ENCODE measurements at regions not wholly inside any gene's neighbourhood (a gene's known extent, or its start where the extent isn't known, plus 50 kb on each side); places are given as distances from the start of the nearest gene placed in this dataset.

- H3K27ac ChIP-seq (ENCODE audit: control insufficient read depth, insufficient read depth, low read length): no peak overlapping the region
- no peaks in the 10 kb centered on the region for H3K27me3 ChIP-seq (ENCODE audit: control insufficient read depth, extremely low read depth, insufficient read depth, low read length)
- H3K4me1 ChIP-seq (ENCODE audit: control insufficient read depth, extremely low read depth, insufficient read depth, low read length): no peaks in the 10 kb centered on the region
- no peak for TF ChIP-seq EZH2 (IDR thresholded peaks at IDR 0.05; ENCODE audit: low read length)
- TF ChIP-seq CTCF (optimal IDR thresholded peaks at IDR 0.05 in 1 of 3, IDR thresholded peaks at IDR 0.05 in 1 of 3, conservative IDR thresholded peaks at IDR 0.05 in 1 of 3; ENCODE audit: extremely low read depth in 1 of 3, insufficient read depth in 2 of 3, low read length in 3 of 3): no peak
- H3K9ac ChIP-seq (ENCODE audit: control insufficient read depth, extremely low read depth, insufficient read depth, low read length): no peak overlapping the region
- FAIRE-seq: no peak
- dilution Hi-C loops (cut with MboI; ENCODE audit: extremely low pct_ligation_motif_present, low sequenced_read_pairs): no loop called here
- H3K4me2 ChIP-seq (ENCODE audit: control insufficient read depth, extremely low read depth, insufficient read depth, low read depth, low read length): no peak overlapping the region
- H3K9me1 ChIP-seq (ENCODE audit: control insufficient read depth, extremely low read depth, insufficient read depth, low read length): no peaks in the 10 kb centered on the region
- H2AFZ ChIP-seq (ENCODE audit: control insufficient read depth, low read length): no peak overlapping the region
- no peaks in the 10 kb centered on the region for H4K20me1 ChIP-seq (ENCODE audit: control insufficient read depth, extremely low read depth, insufficient read depth, low read length)
- no peaks in the 10 kb centered on the region for H3K9me3 ChIP-seq (ENCODE audit: control insufficient read depth, low read depth, low read length)
- no peaks in the 10 kb centered on the region for H3K36me3 ChIP-seq (ENCODE audit: control insufficient read depth in 2 of 2, extremely low read depth in 1 of 2, insufficient read depth in 2 of 2, low read length in 2 of 2)
- no peak for DNase-seq (ENCODE audit: low read depth, low spot score)
- H3K79me2 ChIP-seq (ENCODE audit: control insufficient read depth, insufficient read depth, low read length): no peaks in the 10 kb centered on the region
- no peak overlapping the region for H3K4me3 ChIP-seq (ENCODE audit: control insufficient read depth in 2 of 3, extremely low read depth in 1 of 3, insufficient read depth in 2 of 3, low read depth in 1 of 3, low read length in 3 of 3)
Measured at GRCh38 chr16:26806657-26807056, 260.1 kb upstream of the C16orf82 start.

GRCh38 chr16:26809461-26809860, 257.3 kb upstream of the C16orf82 start:
- dilution Hi-C loops (cut with MboI; ENCODE audit: extremely low pct_ligation_motif_present, low sequenced_read_pairs): no loop called here
- H3K4me2 ChIP-seq (ENCODE audit: control insufficient read depth, extremely low read depth, insufficient read depth, low read depth, low read length): no peak overlapping the region
- DNase-seq (ENCODE audit: low read depth, low spot score): no peak
- no peak for FAIRE-seq
- H3K9me1 ChIP-seq (ENCODE audit: control insufficient read depth, extremely low read depth, insufficient read depth, low read length): no peaks in the 10 kb centered on the region
- no peak overlapping the region for H3K4me3 ChIP-seq (ENCODE audit: control insufficient read depth in 2 of 3, extremely low read depth in 1 of 3, insufficient read depth in 2 of 3, low read depth in 1 of 3, low read length in 3 of 3)
- H3K9me3 ChIP-seq (ENCODE audit: control insufficient read depth, low read depth, low read length): peaks cover 12% of the 10 kb centered on the region
- TF ChIP-seq EZH2 (IDR thresholded peaks at IDR 0.05; ENCODE audit: low read length) (no peak), CTCF (optimal IDR thresholded peaks at IDR 0.05 in 1 of 3, IDR thresholded peaks at IDR 0.05 in 1 of 3, conservative IDR thresholded peaks at IDR 0.05 in 1 of 3; ENCODE audit: extremely low read depth in 1 of 3, insufficient read depth in 2 of 3, low read length in 3 of 3) (no peak)
- no peaks in the 10 kb centered on the region for H3K27me3 ChIP-seq (ENCODE audit: control insufficient read depth, extremely low read depth, insufficient read depth, low read length)
- no peak overlapping the region for H3K9ac ChIP-seq (ENCODE audit: control insufficient read depth, extremely low read depth, insufficient read depth, low read length)
- H4K20me1 ChIP-seq (ENCODE audit: control insufficient read depth, extremely low read depth, insufficient read depth, low read length): no peaks in the 10 kb centered on the region
- H3K36me3 ChIP-seq (ENCODE audit: control insufficient read depth in 2 of 2, extremely low read depth in 1 of 2, insufficient read depth in 2 of 2, low read length in 2 of 2): no peaks in the 10 kb centered on the region
- H3K4me1 ChIP-seq (ENCODE audit: control insufficient read depth, extremely low read depth, insufficient read depth, low read length): no peaks in the 10 kb centered on the region
- no peak overlapping the region for H3K27ac ChIP-seq (ENCODE audit: control insufficient read depth, insufficient read depth, low read length)
- no peak overlapping the region for H2AFZ ChIP-seq (ENCODE audit: control insufficient read depth, low read length)
- no peaks in the 10 kb centered on the region for H3K79me2 ChIP-seq (ENCODE audit: control insufficient read depth, insufficient read depth, low read length)
